ENCODE measurements at regions not wholly inside any gene's neighbourhood (a gene's known extent, or its start where the extent isn't known, plus 50 kb on each side); places are given as distances from the start of the nearest gene placed in this dataset.
"Not testable (repeated sequence)": the region's sequence is repeated elsewhere in the genome, so short reads cannot be mapped to it uniquely, and the experiment has no call there.

DNA sequence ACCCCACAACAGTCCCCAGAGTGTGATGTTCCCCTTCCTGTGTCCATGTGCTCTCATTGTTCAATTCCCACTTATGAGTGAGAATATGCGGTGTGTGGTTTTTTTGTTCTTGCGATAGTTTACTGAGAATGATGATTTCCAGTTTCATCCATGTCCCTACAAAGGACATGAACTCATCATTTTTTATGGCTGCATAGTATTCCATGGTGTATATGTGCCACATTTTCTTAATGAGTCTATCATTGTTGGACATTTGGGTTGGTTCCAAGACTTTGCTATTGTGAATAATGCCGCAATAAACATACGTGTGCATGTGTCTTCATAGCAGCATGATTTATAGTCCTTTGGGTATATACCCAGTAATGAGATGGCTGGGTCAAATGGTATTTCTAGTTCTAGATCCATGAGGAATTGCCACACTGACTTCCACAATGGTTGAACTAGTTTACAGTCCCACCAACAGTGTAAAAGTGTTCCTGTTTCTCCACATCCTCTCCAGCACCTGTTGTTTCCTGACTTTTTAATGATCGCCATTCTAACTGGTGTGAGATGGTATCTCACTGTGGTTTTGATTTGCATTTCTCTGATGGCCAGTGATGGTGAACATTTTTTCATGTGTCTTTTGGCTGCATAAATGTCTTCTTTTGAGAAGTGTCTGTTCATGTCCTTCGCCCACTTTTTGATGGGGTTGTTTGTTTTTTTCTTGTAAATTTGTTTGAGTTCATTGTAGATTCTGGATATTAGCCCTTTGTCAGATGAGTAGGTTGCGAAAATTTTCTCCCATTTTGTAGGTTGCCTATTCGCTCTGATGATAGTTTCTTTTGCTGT lies 120.0 kb downstream of the GOSR1 start:
- intact Hi-C loops (cut with DNase I); DNase-seq: not testable (repeated sequence)

DNA sequence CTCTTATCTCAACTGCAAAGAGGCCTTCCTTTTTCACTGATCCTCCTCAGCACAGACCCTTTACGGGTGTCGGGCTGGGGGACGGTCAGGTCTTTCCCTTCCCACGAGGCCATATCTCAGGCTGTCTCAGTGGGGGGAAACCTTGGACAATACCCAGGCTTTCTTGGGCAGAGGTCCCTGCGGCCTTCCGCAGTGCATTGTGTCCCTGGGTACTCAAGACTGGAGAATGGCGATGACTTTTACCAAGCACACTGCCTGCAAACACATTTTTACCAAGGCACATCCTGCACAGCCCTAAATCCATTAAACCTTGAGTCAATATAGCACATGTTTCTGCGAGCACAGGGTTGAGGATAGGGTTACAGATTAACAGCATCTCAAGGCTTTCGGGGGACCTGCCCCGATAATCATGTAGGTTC lies 117.8 kb downstream of the GOSR1 start:
- intact Hi-C loops (cut with DNase I); DNase-seq: not testable (repeated sequence)

DNA sequence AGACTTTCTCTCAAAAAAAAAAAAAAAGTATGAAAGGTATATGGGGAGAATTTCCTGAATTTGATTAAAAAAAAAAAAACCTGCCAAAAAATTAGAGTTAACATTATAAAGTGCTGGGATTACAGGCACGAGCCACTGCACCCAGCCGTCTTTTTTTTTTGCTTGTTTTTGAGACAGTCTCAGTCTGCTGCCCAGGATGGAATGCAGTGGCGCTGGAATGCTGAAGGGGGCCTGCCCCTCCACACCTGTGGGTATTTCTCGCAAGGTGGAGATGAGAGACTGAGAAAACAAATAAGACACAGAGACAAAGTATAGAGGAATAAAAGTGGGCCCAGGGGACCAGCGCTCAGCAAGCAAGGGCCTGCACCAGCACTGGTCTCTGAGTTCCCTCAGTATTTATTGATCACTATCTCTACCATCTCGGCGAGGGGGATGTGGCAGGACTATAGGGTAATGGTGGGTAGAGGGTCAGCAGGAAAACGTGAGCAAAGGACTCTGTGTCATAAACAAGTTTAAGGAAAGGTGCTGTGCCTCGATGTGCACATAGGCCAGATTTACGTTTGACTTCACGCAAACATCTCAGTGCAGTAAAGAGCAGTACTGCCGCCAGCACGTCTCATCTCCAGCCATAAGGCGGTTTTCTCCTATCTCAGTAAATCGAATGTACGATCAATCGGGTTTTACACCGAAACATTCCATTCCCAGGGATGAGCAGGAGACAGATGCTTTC lies 117.2 kb downstream of the GOSR1 start:
- DNase-seq = no peak
- intact Hi-C loops (cut with DNase I) = no loop called here

DNA sequence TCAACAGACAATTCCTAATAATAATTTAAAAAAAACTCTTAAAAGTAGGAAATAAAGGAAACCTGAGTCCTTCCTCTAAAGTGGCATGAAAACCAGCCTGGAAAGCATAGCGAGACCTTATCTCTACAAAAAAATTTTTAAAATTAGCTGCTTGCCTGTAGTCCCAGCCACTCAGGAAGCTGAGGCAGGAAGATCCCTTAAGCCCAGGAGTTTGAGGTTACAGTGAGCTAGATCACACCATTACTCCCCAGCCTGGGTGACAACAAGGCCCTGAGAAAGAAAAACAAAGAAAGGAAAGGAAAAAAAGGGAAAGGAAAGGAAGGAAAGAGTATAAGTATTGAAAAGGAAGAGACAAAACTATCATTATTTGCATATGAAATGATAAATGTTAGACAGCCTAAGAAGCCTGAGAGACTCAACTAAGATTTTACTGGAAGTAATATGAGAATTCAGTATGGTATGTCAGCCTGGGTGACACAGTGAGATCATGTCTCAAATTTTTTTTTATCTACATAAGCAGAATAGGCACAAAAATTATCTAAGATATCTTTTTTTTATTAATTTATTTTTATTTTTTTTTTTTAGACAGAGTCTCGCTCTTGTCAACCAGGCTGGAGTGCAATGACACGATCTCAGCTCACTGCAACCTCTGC lies 113.0 kb downstream of the GOSR1 start:
- intact Hi-C loops (cut with DNase I) = no loop called here
- DNase-seq = no peak

DNA sequence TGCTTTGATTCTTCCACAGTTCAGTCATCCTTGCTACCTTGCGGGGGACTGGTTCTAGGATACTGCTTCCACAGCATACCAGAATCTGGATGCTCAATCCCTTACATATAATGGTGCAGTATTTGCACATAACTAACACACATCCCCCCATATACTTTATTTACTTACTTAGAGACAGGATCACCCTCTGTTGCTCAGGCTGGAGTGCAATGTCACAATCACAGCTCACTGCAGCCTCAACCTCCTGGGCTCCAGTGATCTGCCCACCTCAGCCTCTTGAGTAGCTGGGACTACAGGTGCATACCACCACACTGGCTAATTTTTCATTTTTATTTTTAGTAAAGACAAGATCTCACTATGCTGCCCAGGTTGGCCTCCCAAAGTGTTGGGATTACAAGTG lies 112.2 kb downstream of the GOSR1 start:
- intact Hi-C loops (cut with DNase I) = no loop called here
- no peak for DNase-seq

DNA sequence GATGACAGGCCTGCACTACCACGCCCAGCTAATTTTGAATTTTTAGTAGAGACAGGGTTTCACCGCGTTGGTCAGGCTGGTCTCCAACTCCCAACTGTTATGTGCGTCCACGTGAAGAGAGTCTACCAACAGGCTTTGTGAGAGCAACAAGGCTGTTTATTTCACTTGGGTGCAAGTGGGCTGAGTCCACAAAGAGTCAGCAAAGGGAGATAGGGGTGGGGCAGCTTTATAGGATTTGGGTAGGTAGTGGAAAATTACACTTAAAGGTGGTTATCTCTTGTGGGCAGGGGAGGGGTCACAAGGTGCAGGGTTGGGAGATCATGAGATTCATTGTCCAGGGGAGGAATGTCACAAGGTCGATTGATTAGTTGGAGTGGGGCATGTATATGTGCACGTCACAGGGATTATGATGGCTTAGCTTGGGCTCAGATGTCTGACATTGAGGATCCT lies 111.6 kb downstream of the GOSR1 start:
- intact Hi-C loops (cut with DNase I) = no loop called here
- no peak for DNase-seq

DNA sequence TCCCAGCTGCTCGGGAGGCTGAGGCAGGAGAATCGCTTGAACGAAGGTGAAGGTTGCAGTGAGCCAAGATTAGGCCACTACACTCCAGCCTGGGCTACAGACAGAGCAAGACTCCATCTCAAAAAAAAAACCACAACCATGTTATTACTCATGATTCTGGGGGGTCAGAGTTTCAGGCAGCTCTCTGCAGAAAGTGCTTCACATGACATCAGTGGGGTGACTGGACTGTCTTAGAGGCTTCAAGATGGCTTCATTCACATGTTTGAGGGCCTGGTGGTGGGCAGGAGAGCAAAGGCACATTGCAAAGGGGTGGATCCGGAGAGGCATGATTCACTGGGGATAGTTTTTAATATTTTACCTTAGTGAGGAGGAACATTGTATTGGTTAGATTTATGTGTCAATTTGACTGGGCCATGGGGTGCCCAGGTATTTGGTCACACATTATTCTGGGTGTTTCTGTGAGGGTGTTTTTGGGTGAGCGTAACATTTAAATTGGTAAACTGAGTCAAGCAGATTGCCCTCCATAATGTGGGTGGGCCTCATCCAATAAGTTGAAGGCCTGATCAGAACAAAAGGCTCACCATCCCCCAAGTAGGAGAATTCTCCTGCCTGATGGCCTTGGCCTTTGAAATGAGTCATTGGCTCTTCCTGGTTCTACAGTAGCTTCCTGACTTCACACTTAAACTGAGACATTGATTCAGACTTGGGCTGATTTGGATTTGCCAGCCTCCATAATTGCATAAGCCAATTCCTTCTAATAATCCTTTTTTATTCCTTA lies 109.8 kb downstream of the GOSR1 start:
- intact Hi-C loops (cut with DNase I) = no loop called here

DNA sequence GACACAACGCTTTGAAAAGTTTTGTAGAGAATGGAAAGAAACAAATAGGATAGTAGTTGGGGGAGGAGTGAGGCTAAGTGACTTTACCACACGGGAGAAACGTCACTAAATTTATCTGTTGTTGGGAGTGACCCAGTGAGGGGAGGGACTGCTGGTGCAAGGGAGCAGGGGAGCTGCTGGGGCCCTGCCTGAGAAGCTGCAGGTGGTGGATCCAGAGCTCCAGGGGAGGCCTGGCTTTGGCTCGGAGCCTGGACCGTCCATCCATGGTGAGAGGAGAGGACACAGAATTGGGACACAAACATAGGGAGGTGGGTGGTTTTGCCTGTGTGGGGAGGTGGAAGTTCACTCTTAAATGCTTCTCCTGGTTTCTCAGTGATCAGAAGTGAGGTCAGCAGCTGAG lies 107.6 kb downstream of the GOSR1 start:
- intact Hi-C loops (cut with DNase I) = no loop called here
- DNase-seq = no peak

More for the DNA sequence above, 109.8 kb downstream of the GOSR1 start:
- no peak for DNase-seq

DNA sequence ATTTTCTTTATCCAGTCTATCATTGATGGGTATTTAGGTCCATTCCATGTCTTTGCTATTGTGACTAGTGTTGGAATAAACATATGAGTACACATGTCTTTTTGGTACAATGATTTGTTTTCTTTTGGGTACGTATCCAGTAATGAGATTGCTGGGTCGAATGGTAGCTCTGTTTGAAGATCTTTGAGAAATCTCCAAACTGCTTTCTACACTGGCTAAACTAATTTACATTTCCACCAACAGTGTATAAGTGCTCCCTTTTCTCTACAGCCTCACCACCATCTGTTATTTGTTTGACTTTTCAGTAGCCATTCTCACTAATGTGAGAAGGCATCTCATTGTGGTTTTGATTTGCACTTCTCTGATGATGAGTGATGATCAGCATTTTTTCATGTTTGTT lies 103.7 kb downstream of the GOSR1 start:
- intact Hi-C loops (cut with DNase I) = no loop called here
- no peak for DNase-seq

DNA sequence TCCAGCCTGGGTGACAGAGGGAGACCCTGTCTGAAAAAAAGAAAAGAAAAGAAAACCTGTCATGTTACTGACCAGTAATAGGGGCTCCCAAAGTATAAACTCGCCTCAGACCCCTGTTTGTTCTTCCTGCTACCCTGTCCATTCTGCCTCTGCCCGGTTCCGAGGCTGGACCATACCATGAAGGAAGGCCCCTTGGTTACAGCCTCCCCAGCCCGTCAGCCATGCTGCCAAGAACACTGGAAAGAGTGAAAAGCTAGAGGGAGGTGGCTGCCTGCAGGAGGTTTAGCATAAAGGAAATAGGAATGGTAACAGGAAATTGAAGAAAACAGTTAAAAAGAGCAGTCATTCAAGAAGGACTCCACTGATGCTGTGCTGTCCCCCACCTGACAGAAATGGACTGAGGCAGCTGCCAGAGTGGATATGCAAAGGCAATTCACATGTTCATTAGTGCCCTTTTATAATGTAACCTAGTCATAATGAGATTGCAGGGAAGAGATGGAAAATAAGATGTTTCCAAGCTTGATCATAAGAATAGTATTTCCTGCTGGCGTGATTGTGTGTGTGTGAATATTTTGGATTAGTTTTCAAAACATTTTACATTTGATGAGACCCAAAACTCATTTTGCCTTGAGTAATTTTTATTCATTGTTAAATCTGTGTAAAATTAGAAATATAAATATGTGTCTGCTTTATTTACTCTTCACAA lies 102.6 kb downstream of the GOSR1 start:
- intact Hi-C loops (cut with DNase I) = no loop called here
- DNase-seq = no peak

DNA sequence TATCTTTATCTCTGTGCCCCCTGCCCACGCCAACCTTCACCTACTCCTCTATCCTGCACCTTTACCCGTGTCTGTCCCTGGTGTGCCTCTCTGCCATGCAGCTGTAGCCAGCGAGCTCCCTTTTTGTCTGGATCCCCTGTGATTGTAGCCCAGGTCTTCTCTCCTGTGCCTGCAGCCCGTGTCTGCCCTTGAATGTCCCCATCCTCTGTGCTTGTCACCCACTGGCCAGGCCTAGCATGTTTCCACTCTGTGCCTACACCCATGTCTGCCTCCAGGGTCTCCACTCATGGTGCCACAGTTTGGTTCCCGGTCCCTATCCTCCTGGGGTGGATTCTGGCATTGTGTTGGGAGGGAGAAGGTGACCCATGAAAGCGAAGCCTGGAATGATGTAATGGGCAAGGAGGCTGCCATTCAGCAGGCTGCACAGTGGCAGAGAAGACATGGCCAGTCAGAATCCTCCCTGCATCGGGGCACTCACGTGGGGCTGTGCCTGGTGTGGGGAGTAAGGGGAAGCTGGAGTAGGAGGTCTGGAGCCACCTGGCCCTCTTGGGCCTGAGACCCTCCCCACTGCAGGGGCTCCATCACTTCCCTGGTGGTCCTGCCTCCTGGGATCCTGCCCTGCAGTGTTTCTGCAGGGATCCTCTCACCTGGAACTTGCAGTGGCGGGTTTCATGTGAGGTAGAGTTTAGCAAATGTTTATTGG lies 101.0 kb downstream of the GOSR1 start:
- DNase-seq; intact Hi-C loops (cut with DNase I): not testable (repeated sequence)

Measured in posterior cingulate gyrus (tissue), 11 donors.